Fibroblast of skin of left biceps (primary cell): ENCODE measurements at regions not wholly inside any gene's neighbourhood (a gene's known extent, or its start where the extent isn't known, plus 50 kb on each side); places are given as distances from the start of the nearest gene placed in this dataset.

Experiments
- DNase-seq, 2 experiments: peaks; one replicate each; pipeline ENCODE4 v3.0.0-alpha.2; 2013; ENCODE audit warnings: low read depth in 2 of 2

GRCh38 chr5:123785162-123786071 lies 273.4 kb downstream of the CSNK1G3 start:
- DNase-seq = peak; percentile 87 to 88

- DNase-seq = peak; percentile 4 to 6
Measured at GRCh38 chr5:123783421-123783820, 271.4 kb downstream of the CSNK1G3 start.

- DNase-seq = no peak
Measured at GRCh38 chr5:123778641-123779040, 266.7 kb downstream of the CSNK1G3 start.

- peak in 1 of 2 experiments; percentile 47 for DNase-seq
Measured at GRCh38 chr5:123776761-123777160, 264.8 kb downstream of the CSNK1G3 start.

- no peak for DNase-seq
Measured at GRCh38 chr5:123771715-123772114, 259.7 kb downstream of the CSNK1G3 start.

GRCh38 chr5:123763201-123763600 lies 251.2 kb downstream of the CSNK1G3 start:
- no peak for DNase-seq

GRCh38 chr5:123756816-123757215 lies 244.8 kb downstream of the CSNK1G3 start:
- DNase-seq = no peak

GRCh38 chr5:123756318-123756665 lies 244.3 kb downstream of the CSNK1G3 start:
- no peak for DNase-seq

- peak; percentile 80 to 82 for DNase-seq
Measured at GRCh38 chr5:123755653-123756317, 243.8 kb downstream of the CSNK1G3 start.

GRCh38 chr5:123754908-123755307 lies 242.9 kb downstream of the CSNK1G3 start:
- no peak for DNase-seq

GRCh38 chr5:123753937-123754891 lies 242.2 kb downstream of the CSNK1G3 start:
- no peak for DNase-seq

GRCh38 chr5:123753180-123753936 lies 241.4 kb downstream of the CSNK1G3 start:
- DNase-seq = no peak

GRCh38 chr5:123752552-123753179 lies 240.7 kb downstream of the CSNK1G3 start:
- DNase-seq = peak; percentile 63 to 65

- no peak for DNase-seq
Measured at GRCh38 chr5:123751670-123752069, 239.7 kb downstream of the CSNK1G3 start.

GRCh38 chr5:123748239-123748638 lies 236.3 kb downstream of the CSNK1G3 start:
- no peak for DNase-seq

- DNase-seq = no peak
Measured at GRCh38 chr5:123746683-123747360, 234.8 kb downstream of the CSNK1G3 start.

- no peak for DNase-seq
Measured at GRCh38 chr5:123743990-123744583, 232.1 kb downstream of the CSNK1G3 start.

- no peak for DNase-seq
Measured at GRCh38 chr5:123735384-123735783, 223.4 kb downstream of the CSNK1G3 start.

GRCh38 chr5:123732257-123732656 lies 220.3 kb downstream of the CSNK1G3 start:
- DNase-seq = no peak

GRCh38 chr5:123722451-123722850 lies 210.5 kb downstream of the CSNK1G3 start:
- no peak for DNase-seq
